Kidney epithelial cell (primary cell): ENCODE measurements at regions not wholly inside any gene's neighbourhood (a gene's known extent, or its start where the extent isn't known, plus 50 kb on each side); places are given as distances from the start of the nearest gene placed in this dataset.

ENCODE experiments used
- DNase-seq: peaks from one replicate; pipeline ENCODE4 v3.0.0-alpha.2; 2010; ENCODE audit warnings: low read depth
- H3K27me3 ChIP-seq: 2 replicates; pipeline ENCODE4 v1.6.0; 2011; ENCODE audit warnings: low read length; ENCODE audit not compliant: control insufficient read depth, insufficient read depth
- H3K36me3 ChIP-seq: 2 replicates; pipeline ENCODE4 v1.5.1; 2011; ENCODE audit warnings: low read length; ENCODE audit not compliant: control insufficient read depth, insufficient read depth
- H3K4me3 ChIP-seq: 2 replicates; pipeline ENCODE4 v1.5.1; 2011; ENCODE audit warnings: low read depth, mild to moderate bottlenecking, control low read depth, low read length
- CTCF ChIP-seq: IDR thresholded peaks from 2 replicates; pipeline ENCODE4 v1.5.1; 2011; ENCODE audit warnings: mild to moderate bottlenecking, moderate library complexity, low read length, control low read depth, inconsistent platforms; ENCODE audit not compliant: insufficient read depth, poor library complexity, severe bottlenecking

- no peak for TF ChIP-seq CTCF
- Histone ChIP-seq H3K4me3 (no peak overlapping the region), H3K36me3 (no peaks in the 10 kb centered on the region), H3K27me3 (peaks cover 4% of the 10 kb centered on the region)
- DNase-seq: no peak
These were observed 202.8 kb upstream of the CXCL12 start for GRCh38 chr10:44587488-44588318.

GRCh38 chr10:44589181-44589943 is 204.5 kb upstream of the CXCL12 start:
- H3K27me3 ChIP-seq: peaks cover 4% of the 10 kb centered on the region
- no peak for TF ChIP-seq CTCF
- H3K36me3 ChIP-seq: no peaks in the 10 kb centered on the region
- H3K4me3 ChIP-seq: no peak overlapping the region
- DNase-seq: no peak

GRCh38 chr10:44589944-44590449 is 205.1 kb upstream of the CXCL12 start:
- Histone ChIP-seq H3K4me3 (no peak overlapping the region), H3K27me3 (peaks cover 4% of the 10 kb centered on the region), H3K36me3 (no peaks in the 10 kb centered on the region)
- TF ChIP-seq CTCF: no peak
- no peak for DNase-seq

- DNase-seq: no peak
- H3K4me3 ChIP-seq: no peak overlapping the region
- H3K36me3 ChIP-seq: no peaks in the 10 kb centered on the region
- TF ChIP-seq CTCF: no peak
- peaks cover 4% of the 10 kb centered on the region for H3K27me3 ChIP-seq
These were observed 207.0 kb upstream of the CXCL12 start for GRCh38 chr10:44591911-44592310.

GRCh38 chr10:44593952-44594351 is 209.1 kb upstream of the CXCL12 start:
- Histone ChIP-seq H3K36me3 (no peaks in the 10 kb centered on the region), H3K4me3 (no peak overlapping the region), H3K27me3 (peaks cover 4% of the 10 kb centered on the region)
- no peak for DNase-seq
- TF ChIP-seq CTCF: no peak
